Duodenal mucosa (tissue), 2 donors: ENCODE measurements at regions not wholly inside any gene's neighbourhood (a gene's known extent, or its start where the extent isn't known, plus 50 kb on each side); places are given as distances from the start of the nearest gene placed in this dataset.

Experiments used
- H3K27ac ChIP-seq: one replicate; pipeline ENCODE4 v1.7.0; 2013; ENCODE audit warnings: low read depth, low read length
- H3K27me3 ChIP-seq, 2 donors: one replicate each; pipeline ENCODE4 v1.7.0; 2013; ENCODE audit warnings: low read length in 2 of 2, control low read depth in 1 of 2; ENCODE audit not compliant: insufficient read depth in 2 of 2, control insufficient read depth in 1 of 2
- H3K36me3 ChIP-seq, 2 donors: one replicate each; pipeline ENCODE4 v1.7.0; 2013; ENCODE audit warnings: low read length in 2 of 2, control low read depth in 1 of 2; ENCODE audit not compliant: insufficient read depth in 2 of 2, control insufficient read depth in 1 of 2
- H3K4me1 ChIP-seq, 2 donors: one replicate each; pipeline ENCODE4 v1.7.0; 2013; ENCODE audit warnings: low read length in 2 of 2, control low read depth in 1 of 2; ENCODE audit not compliant: insufficient read depth in 2 of 2, control insufficient read depth in 1 of 2
- H3K4me3 ChIP-seq, 2 donors: one replicate each; pipeline ENCODE4 v1.7.0; 2013; ENCODE audit warnings: low read length in 2 of 2, low read depth in 1 of 2
- H3K9ac ChIP-seq, 2 donors: one replicate each; pipeline ENCODE4 v1.7.0; 2013; ENCODE audit warnings: low read length in 2 of 2, low read depth in 1 of 2
- H3K9me3 ChIP-seq, 2 donors: one replicate each; pipeline ENCODE4 v1.7.0; 2013; ENCODE audit warnings: low read length in 2 of 2, control low read depth in 1 of 2; ENCODE audit not compliant: control insufficient read depth in 1 of 2

- H3K9ac ChIP-seq: no peak overlapping the region
- no peak overlapping the region for H3K27ac ChIP-seq
- no peaks in the 10 kb centered on the region for H3K36me3 ChIP-seq
Measured at GRCh38 chr14:87524011-87524410, 469.0 kb downstream of the GALC start.

DNA sequence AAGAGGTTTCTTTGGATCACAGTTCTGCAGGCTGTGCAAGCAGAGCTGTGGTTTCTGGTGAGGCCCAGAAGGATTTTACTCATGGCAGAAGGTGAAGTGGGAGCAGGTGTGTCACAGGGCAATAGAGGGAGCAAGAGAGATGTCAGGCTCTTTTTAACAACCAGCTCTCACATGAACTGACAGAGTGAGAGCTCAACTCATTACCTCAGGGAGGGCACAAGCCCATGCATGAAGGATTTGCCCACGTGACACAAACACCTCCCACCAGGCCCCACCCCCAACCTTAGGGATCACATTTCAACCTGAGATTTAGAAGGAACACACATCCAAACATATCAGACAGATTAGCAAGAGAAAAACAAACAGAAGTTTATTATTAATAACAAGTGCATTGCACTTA, 470.4 kb downstream of the GALC start:
- Histone ChIP-seq H3K4me1 (no peaks in the 10 kb centered on the region), H3K27ac (no peak overlapping the region), H3K36me3 (no peaks in the 10 kb centered on the region), H3K4me3 (no peak overlapping the region), H3K27me3 (no peaks in the 10 kb centered on the region), H3K9me3 (peaks cover 7% of the 10 kb centered on the region in 2 donors), H3K9ac (no peak overlapping the region)

More at GRCh38 chr14:87524011-87524410, 469.0 kb downstream of the GALC start:
- no peak overlapping the region for H3K4me3 ChIP-seq
- no peaks in the 10 kb centered on the region for H3K27me3 ChIP-seq
- H3K9me3 ChIP-seq: peaks cover 6 to 7% of the 10 kb centered on the region in 2 donors
- H3K4me1 ChIP-seq: no peaks in the 10 kb centered on the region

- Histone ChIP-seq H3K9me3 (peaks cover 0 to 9% of the 10 kb centered on the region in 2 donors), H3K27ac (no peak overlapping the region), H3K27me3 (no peaks in the 10 kb centered on the region), H3K9ac (no peak overlapping the region), H3K4me3 (no peak overlapping the region), H3K36me3 (no peaks in the 10 kb centered on the region), H3K4me1 (no peaks in the 10 kb centered on the region)
Measured at GRCh38 chr14:87508333-87508732, 484.6 kb downstream of the GALC start.

DNA sequence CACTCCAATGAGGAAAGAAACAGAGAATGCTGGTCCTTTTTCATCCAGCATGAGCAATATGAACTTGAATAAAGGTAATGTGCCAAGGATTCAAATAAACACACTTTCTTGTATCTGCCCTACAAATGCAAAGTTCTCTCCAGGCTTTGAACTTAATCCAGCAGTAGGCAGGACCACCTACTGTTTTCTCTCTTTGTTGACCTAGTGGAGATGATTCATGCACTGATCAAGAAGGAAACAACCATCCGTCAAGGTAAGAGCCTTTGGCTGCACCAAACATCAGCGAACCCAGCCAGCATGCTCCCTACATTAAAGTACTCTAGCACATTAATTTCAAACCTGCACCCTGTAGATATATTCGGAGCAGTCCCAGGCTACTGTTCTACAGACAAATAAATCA, 489.3 kb downstream of the GALC start:
- Histone ChIP-seq H3K4me1 (no peaks in the 10 kb centered on the region), H3K9ac (no peak overlapping the region), H3K9me3 (peaks cover 2 to 13% of the 10 kb centered on the region in 2 donors), H3K36me3 (no peaks in the 10 kb centered on the region), H3K4me3 (no peak overlapping the region), H3K27ac (no peak overlapping the region), H3K27me3 (no peaks in the 10 kb centered on the region)

DNA sequence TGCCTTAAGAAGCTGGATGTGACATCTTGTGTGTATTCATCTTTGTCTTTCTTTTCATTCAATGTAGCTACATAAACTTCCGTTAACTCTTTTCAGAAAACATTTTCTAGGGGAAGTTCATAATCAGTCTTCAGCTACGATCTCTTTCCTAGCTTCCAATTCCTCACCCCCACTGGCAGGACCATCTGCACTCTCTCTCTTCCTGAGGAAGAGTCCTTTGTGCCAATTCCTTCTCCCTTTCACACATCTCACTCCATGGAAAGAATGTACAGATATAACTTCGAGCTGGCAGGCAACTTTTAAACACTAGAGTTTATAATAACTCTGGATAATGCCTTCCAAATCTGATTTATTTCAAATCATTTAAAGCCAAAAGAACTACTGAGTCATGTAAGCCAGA, 495.7 kb downstream of the GALC start:
- Histone ChIP-seq H3K4me3 (no peak overlapping the region), H3K9me3 (peaks cover 3 to 4% of the 10 kb centered on the region in 2 donors), H3K4me1 (no peaks in the 10 kb centered on the region), H3K36me3 (no peaks in the 10 kb centered on the region), H3K27ac (no peak overlapping the region), H3K9ac (no peak overlapping the region), H3K27me3 (no peaks in the 10 kb centered on the region)

- Histone ChIP-seq H3K9ac (no peak overlapping the region), H3K27me3 (no peaks in the 10 kb centered on the region), H3K36me3 (no peaks in the 10 kb centered on the region), H3K27ac (no peak overlapping the region), H3K4me3 (no peak overlapping the region), H3K4me1 (no peaks in the 10 kb centered on the region), H3K9me3 (peaks cover 0 to 8% of the 10 kb centered on the region in 2 donors)
Measured at GRCh38 chr14:87494010-87494409, 499.0 kb downstream of the GALC start.

- H3K9ac ChIP-seq: no peak overlapping the region
- no peaks in the 10 kb centered on the region for H3K36me3 ChIP-seq
- no peak overlapping the region for H3K27ac ChIP-seq
- H3K9me3 ChIP-seq: peaks cover 0 to 8% of the 10 kb centered on the region in 2 donors
- no peaks in the 10 kb centered on the region for H3K4me1 ChIP-seq
- H3K4me3 ChIP-seq: no peak overlapping the region
- no peaks in the 10 kb centered on the region for H3K27me3 ChIP-seq
Measured at GRCh38 chr14:87492561-87492960, 500.4 kb downstream of the GALC start.

DNA sequence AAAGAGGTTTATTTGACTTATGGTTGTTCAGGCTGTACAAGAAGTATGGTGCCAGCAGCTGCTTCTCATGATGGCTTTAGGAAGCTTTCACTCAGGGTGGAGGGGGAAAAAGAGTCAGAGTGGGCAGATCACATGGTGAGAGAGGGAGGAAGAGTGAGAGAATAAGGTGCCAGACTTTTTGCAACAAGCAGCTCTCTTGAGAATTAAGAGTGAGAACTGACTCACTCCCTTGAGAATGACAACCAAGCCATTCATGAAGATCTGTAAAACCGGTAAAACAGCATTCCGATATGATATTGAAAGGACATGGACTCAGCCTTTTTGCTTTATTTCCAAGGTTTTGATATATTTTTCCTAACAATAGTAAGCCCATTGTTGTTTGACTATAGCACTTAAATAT, 501.2 kb downstream of the GALC start:
- H3K4me1 ChIP-seq: no peaks in the 10 kb centered on the region
- H3K27ac ChIP-seq: no peak overlapping the region
- no peak overlapping the region for H3K4me3 ChIP-seq
- no peak overlapping the region for H3K9ac ChIP-seq
- H3K9me3 ChIP-seq: peaks cover 0 to 8% of the 10 kb centered on the region in 2 donors
- H3K27me3 ChIP-seq: no peaks in the 10 kb centered on the region
- no peaks in the 10 kb centered on the region for H3K36me3 ChIP-seq

DNA sequence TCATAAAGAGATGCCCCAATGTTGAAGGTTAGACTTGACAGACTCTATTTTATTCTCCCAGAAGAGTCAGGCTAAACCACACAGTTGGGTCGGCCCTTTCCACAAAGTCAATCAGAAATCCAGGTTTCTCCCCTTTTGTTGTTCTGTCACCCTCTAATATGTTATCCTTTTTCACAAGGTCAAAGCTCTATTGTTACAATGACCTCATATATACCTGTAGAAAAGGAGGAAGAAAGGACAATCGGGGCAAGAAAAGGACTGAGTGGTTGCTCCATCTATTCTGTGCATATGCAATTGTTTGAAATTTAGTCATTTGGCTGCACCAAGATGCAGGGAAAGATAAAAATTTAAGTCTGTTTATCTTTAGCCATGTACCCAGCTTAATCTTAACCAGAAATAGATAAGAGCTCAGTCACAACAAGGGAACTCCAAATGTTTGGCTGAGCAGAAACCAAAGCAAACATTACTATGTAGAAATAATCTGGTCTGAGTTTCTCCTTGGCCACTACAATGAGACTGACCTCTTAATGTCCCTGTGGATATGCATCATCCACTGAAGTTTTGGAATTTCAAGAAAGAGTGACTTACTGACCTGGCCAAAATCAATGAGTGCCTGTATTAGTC, 503.7 kb downstream of the GALC start:
- Histone ChIP-seq H3K9ac (no peak overlapping the region), H3K27ac (no peak overlapping the region), H3K36me3 (no peaks in the 10 kb centered on the region), H3K9me3 (peaks cover 7 to 11% of the 10 kb centered on the region in 2 donors), H3K4me3 (no peak overlapping the region), H3K27me3 (no peaks in the 10 kb centered on the region), H3K4me1 (no peaks in the 10 kb centered on the region)

DNA sequence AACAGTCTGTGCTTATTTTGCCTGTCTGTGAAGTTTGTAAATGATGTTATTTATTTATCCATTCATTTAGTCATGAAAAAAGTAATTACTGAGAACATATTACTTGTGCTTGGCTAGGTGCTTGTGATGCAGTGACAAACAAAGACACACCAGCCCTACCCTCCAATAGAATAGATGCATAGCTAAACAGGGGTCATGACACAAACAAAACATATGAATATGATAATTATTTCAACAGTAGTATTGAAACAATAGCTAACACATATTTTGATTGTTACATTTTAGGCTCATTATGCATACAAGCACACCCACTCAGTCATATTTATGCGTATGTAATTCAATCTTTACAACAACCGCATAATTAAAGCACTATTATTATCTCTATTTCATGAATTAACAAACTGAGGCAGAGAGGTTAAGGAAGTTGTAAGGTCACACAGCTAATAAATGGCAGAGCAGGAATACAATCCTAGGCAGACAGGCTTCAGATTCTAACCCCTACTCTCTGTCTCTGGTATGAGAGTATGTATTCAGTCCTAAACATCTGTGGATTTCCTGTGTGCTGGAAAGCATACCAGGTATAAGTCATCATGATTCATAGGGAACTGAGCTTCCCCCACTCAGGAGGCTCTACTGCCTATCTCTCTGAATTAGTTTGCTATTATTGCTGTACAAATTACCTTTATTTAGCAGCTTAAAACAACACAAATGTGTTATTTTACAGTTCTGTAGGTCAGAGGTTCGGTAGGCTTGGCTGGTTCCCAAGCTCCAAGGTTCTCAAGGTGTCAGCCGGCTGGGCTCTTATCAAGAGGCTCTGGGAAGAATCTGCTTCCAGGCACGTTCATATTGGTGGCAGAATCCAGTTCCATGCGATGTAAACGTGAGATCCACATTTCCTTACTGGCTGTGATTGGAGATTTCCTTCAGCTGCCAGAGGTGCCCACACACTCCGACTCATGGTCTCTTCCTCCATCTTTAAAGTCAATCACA, 509.4 kb downstream of the GALC start:
- H3K27ac ChIP-seq: no peak overlapping the region
- H3K27me3 ChIP-seq: no peaks in the 10 kb centered on the region
- H3K36me3 ChIP-seq: no peaks in the 10 kb centered on the region
- peaks cover 5 to 7% of the 10 kb centered on the region in 2 donors for H3K9me3 ChIP-seq
- H3K4me1 ChIP-seq: no peaks in the 10 kb centered on the region
- no peak overlapping the region for H3K4me3 ChIP-seq
- H3K9ac ChIP-seq: no peak overlapping the region
